Glutamatergic neuron (in vitro differentiated cells): ENCODE measurements at regions not wholly inside any gene's neighbourhood (a gene's known extent, or its start where the extent isn't known, plus 50 kb on each side); places are given as distances from the start of the nearest gene placed in this dataset.

Source experiments
- DNase-seq: peaks from one replicate; pipeline ENCODE4 v3.0.0; 2022
- H3K27ac Mint-ChIP-seq: one replicate; pipeline ENCODE4 v1.8.0; 2020; ENCODE audit warnings: mild to moderate bottlenecking, mixed read lengths, inconsistent platforms; ENCODE audit not compliant: unreplicated experiment
- H3K27me3 Mint-ChIP-seq: one replicate; pipeline ENCODE4 v1.8.0; 2020; ENCODE audit warnings: mild to moderate bottlenecking, moderate library complexity, mixed read lengths, inconsistent platforms; ENCODE audit not compliant: unreplicated experiment
- H3K36me3 Mint-ChIP-seq: one replicate; pipeline ENCODE4 v1.8.0; 2020; ENCODE audit warnings: mild to moderate bottlenecking, mixed read lengths, inconsistent platforms; ENCODE audit not compliant: unreplicated experiment
- H3K4me1 Mint-ChIP-seq: one replicate; pipeline ENCODE4 v1.8.0; 2020; ENCODE audit warnings: mild to moderate bottlenecking, low read depth, mixed read lengths, inconsistent platforms; ENCODE audit not compliant: unreplicated experiment
- H3K4me3 Mint-ChIP-seq: one replicate; pipeline ENCODE4 v1.8.0; 2020; ENCODE audit warnings: mild to moderate bottlenecking, mixed read lengths, inconsistent platforms; ENCODE audit not compliant: unreplicated experiment
- H3K9me3 Mint-ChIP-seq: one replicate; pipeline ENCODE4 v1.8.0; 2020; ENCODE audit warnings: mild to moderate bottlenecking, moderate library complexity, mixed read lengths, inconsistent platforms; ENCODE audit not compliant: unreplicated experiment
- TF ChIP-seq, protein P1 (sequence below): fragments of 200-600 bp; sonication (generic); IDR thresholded peaks from one replicate; pipeline ENCODE4 v1.5.0; 2021; ENCODE audit not compliant: partially characterized antibody, unreplicated experiment

DNA sequence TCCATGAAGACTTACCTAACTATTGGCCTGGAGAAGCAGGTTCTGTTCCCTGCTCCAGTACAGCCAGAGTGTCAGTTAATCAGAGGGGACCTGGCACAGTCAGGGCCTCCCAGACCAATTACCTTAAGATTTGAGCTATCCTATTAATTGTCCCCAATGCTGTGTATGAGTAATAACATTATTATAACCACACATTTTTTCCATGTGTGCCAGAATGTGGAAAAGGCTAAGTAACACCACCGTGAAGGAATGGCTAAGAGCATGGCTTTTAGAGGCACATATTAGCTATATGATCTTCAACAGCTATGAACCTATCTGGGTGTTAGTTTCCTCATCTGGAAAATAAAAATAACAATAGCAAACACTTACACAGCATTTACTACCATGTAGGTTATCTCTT, 111.1 kb upstream of the RAP1B start:
- Mint-ChIP-seq H3K36me3 (no peaks in the 10 kb centered on the region), H3K9me3 (no peaks in the 10 kb centered on the region), H3K4me3 (no peak overlapping the region), H3K4me1 (no peaks in the 10 kb centered on the region), H3K27me3 (no peaks in the 10 kb centered on the region), H3K27ac (no peak overlapping the region)
- no peak for DNase-seq
- TF ChIP-seq, protein P1, sequence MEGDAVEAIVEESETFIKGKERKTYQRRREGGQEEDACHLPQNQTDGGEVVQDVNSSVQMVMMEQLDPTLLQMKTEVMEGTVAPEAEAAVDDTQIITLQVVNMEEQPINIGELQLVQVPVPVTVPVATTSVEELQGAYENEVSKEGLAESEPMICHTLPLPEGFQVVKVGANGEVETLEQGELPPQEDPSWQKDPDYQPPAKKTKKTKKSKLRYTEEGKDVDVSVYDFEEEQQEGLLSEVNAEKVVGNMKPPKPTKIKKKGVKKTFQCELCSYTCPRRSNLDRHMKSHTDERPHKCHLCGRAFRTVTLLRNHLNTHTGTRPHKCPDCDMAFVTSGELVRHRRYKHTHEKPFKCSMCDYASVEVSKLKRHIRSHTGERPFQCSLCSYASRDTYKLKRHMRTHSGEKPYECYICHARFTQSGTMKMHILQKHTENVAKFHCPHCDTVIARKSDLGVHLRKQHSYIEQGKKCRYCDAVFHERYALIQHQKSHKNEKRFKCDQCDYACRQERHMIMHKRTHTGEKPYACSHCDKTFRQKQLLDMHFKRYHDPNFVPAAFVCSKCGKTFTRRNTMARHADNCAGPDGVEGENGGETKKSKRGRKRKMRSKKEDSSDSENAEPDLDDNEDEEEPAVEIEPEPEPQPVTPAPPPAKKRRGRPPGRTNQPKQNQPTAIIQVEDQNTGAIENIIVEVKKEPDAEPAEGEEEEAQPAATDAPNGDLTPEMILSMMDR = no peak

DNA sequence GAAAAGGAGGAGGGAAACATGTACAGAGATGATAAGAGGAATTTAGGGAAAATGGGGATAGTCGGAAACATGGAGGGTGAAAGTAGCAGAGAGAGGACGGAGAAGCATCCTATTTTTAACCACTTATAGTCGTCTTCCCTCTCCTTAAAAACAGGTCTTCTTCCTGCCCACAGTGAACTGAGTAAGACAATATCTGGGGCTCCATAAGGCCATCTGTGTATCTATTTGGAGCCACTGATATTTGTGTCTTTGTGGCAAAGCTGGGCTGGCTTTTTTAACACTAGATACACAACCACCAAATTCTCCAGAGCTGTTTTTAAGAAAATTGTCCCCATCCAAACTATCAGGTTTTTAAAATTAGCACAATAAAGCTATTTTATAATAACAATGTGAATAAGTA, 109.5 kb upstream of the RAP1B start:
- Mint-ChIP-seq H3K4me3 (no peak overlapping the region), H3K36me3 (no peaks in the 10 kb centered on the region), H3K27me3 (no peaks in the 10 kb centered on the region), H3K9me3 (no peaks in the 10 kb centered on the region), H3K4me1 (no peaks in the 10 kb centered on the region), H3K27ac (no peak overlapping the region)
- TF ChIP-seq, protein P1 = no peak
- DNase-seq = no peak

DNA sequence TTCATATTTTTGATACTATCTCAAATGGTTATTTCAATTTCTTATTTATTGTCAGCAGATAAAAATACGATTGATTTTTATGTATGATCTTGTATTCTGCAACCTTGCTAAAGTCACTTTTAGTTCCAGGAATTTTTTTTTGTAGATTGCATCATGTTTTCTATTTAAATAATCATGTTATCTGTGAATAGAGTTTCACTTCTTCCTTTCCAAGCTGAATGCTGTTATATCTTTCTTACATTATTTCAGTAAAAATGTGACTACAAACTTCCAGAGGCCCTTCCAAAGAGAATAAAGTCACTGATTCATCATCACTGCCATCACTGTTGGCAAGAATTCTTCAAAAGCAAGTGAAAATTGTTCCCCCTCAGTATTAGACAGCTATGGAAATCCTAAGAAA, 104.7 kb upstream of the RAP1B start:
- Mint-ChIP-seq H3K27ac (no peak overlapping the region), H3K36me3 (no peaks in the 10 kb centered on the region), H3K4me3 (no peak overlapping the region), H3K4me1 (no peaks in the 10 kb centered on the region), H3K27me3 (no peaks in the 10 kb centered on the region), H3K9me3 (peaks cover 1% of the 10 kb centered on the region)
- no peak for DNase-seq
- TF ChIP-seq, protein P1 = no peak

DNA sequence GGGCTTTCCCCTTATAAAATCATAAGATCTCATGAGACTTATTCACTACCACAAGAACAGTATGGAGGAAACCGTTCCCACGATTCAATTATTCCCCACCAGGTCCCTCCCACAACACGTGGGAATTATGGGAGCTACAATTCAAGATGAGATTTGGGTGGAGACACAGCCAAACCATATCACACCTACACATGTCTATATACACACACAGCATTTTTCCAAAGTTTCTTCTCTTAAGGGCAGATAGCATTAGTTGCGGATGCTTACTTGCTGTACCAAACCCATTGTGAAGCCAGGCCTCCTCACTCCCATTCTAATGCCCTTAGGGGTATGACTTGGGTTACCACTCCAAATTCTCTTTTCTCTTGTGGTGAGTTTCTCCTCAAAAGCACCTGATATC, 104.1 kb upstream of the RAP1B start:
- TF ChIP-seq, protein P1 = no peak
- H3K27me3 Mint-ChIP-seq = no peaks in the 10 kb centered on the region
- no peak for DNase-seq
- H3K36me3 Mint-ChIP-seq = no peaks in the 10 kb centered on the region
- H3K27ac Mint-ChIP-seq = no peak overlapping the region
- no peak overlapping the region for H3K4me3 Mint-ChIP-seq
- no peaks in the 10 kb centered on the region for H3K4me1 Mint-ChIP-seq
- H3K9me3 Mint-ChIP-seq = peaks cover 1% of the 10 kb centered on the region

DNA sequence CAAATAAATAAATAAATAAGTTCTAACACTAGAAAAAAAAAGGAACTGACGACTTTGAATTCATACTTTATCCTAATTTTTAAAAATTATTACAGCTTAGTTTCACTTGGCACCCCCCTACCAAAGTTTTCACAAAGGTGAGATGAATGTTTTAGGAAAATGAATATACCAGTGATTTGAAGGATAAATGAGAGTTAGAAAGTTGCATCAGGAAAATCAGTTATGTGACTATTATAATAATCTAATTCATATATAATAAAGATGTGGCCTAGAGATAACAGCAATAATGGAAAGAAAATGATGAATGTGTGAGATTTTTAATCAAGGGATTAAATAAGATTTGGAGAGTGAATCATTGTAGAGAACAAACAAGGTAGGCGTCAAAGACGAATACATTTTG, 103.0 kb upstream of the RAP1B start:
- no peak overlapping the region for H3K4me3 Mint-ChIP-seq
- TF ChIP-seq, protein P1 = no peak
- DNase-seq = no peak
- H3K27ac Mint-ChIP-seq = no peak overlapping the region
- no peaks in the 10 kb centered on the region for H3K27me3 Mint-ChIP-seq
- H3K36me3 Mint-ChIP-seq = no peaks in the 10 kb centered on the region
- peaks cover 1% of the 10 kb centered on the region for H3K9me3 Mint-ChIP-seq
- H3K4me1 Mint-ChIP-seq = no peaks in the 10 kb centered on the region
